Right ventricle myocardium inferior (tissue), 1 donor: ENCODE measurements at regions not wholly inside any gene's neighbourhood (a gene's known extent, or its start where the extent isn't known, plus 50 kb on each side); places are given as distances from the start of the nearest gene placed in this dataset.
"Not testable (repeated sequence)": the region's sequence is repeated elsewhere in the genome, so short reads cannot be mapped to it uniquely, and the experiment has no call there.

Experiments
- ATAC-seq: fragments of 200-7000 bp; cut with Tn5 transposase; one replicate; pipeline ENCODE4 v1.9.1; 2020; ENCODE audit warnings: mild to moderate bottlenecking, moderate library complexity
- DNase-seq: peaks from one replicate; pipeline ENCODE4 v3.0.0; 2021; ENCODE audit errors: missing footprints
- intact Hi-C: fragments of 100-400 bp; cut with DNase I; formaldehyde crosslinking; loops from one replicate; pipeline ENCODE4 v1.11.0; 2022
- donor health status: DM: no; HTN: yes; CAD: no; lungs with severe emphysema.

- DNase-seq, result no peak
- intact Hi-C loops, result no loop called here
- ATAC-seq, result no peak
Measured at GRCh38 chr1:199931666-199932377, 95.7 kb upstream of the NR5A2 start.

GRCh38 chr1:199932462-199932861 lies 95.0 kb upstream of the NR5A2 start:
- ATAC-seq (no peak), DNase-seq (no peak)
- intact Hi-C loops, result no loop called here

- DNase-seq (no peak), ATAC-seq (no peak)
- intact Hi-C loops, result no loop called here
Measured at GRCh38 chr1:199936441-199936840, 91.1 kb upstream of the NR5A2 start.

DNA sequence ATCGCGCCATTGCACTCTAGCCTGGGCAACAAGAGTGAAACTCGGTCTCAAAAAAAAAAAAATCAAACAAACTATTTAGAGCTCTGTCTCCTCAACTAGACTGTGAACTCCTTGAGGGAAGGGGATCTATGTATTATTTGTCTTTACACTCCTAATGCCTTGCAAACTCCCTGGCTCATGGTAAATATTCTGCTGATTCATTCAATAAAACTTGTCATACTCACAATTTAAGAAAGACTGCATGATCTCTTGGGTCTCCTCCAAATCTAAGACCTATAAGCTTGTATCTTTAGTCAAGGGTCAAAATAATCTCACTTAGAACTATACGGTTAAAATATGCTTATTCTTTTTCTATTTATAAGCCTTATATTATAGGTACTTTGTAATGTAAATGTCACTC lies 90.3 kb upstream of the NR5A2 start:
- intact Hi-C loops, result no loop called here
- ATAC-seq (no peak), DNase-seq (no peak)

DNA sequence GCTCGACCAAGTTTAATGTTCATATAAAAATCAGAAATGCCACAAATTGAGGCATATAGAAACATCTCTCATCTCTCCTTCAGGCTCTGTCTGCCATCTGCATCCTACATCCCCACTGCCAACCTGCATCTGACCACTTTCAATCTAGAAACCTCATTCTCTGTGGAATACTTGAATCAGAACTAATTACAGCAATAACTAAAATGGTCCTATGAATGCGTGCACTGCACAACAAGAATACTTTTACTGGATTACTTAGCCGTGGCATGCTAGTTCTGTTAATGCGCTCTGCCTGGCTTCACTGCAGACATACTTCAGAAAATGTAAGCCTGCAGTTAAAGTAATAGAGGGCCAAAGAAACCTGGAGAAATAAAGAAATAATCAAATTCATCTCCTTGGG lies 89.8 kb upstream of the NR5A2 start:
- DNase-seq (no peak), ATAC-seq (no peak)
- intact Hi-C loops, result no loop called here

GRCh38 chr1:199944986-199945385 lies 82.5 kb upstream of the NR5A2 start:
- ATAC-seq (no peak), DNase-seq (no peak)
- intact Hi-C loops, result no loop called here

DNA sequence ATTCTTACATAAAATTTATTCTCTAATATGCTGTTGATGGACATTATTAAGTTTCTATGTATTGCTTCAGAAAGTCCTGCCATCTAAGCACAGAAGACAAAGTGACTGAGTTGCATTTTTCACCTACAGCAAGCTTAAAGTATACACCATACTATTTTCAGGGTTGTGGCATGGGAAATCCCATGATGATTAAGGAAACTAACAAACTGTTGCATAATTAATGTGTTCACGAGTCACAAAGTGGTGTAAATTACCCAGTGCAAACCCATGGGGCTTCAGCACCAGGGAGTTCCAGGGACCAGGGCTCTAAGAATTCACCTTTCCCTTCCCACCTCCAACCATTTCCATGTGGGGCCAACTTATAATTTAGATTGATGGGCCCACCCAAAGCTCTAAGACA lies 81.9 kb upstream of the NR5A2 start:
- ATAC-seq (no peak), DNase-seq (no peak)
- intact Hi-C loops, result no loop called here

GRCh38 chr1:199946305-199947155 lies 81.0 kb upstream of the NR5A2 start:
- intact Hi-C loops, result no loop called here
- no peak for DNase-seq
- ATAC-seq, result no peak

- intact Hi-C loops, result no loop called here
- ATAC-seq, result no peak
- no peak for DNase-seq
Measured at GRCh38 chr1:199948587-199949280, 78.8 kb upstream of the NR5A2 start.

- ATAC-seq, intact Hi-C loops, DNase-seq: not testable (repeated sequence)
Measured at GRCh38 chr1:199951005-199951404, 76.5 kb upstream of the NR5A2 start.

DNA sequence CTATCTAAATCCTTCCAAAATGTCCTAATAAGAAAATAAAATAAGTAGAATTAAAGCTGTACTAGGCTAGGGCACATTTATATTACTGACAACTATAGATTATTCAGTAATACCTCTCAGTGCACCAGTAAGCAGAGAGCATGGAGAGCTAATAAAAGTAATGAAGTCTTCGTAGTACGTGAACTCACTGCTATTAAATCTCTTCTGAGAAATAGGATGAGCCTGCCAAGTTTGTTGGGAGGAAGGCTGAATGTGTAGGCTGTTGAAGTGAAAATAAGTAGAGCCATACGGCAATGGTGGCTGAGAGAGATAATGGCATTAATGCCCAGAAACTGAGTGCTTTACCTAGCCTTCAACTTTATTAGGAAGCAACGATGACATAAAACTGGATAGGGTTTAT lies 73.9 kb upstream of the NR5A2 start:
- no peak for DNase-seq
- ATAC-seq, result no peak
- intact Hi-C loops, result loop anchor here (2.0 kb wide), 1 partner anchor 353 kb away; no protein-coding TSS in a partner anchor

DNA sequence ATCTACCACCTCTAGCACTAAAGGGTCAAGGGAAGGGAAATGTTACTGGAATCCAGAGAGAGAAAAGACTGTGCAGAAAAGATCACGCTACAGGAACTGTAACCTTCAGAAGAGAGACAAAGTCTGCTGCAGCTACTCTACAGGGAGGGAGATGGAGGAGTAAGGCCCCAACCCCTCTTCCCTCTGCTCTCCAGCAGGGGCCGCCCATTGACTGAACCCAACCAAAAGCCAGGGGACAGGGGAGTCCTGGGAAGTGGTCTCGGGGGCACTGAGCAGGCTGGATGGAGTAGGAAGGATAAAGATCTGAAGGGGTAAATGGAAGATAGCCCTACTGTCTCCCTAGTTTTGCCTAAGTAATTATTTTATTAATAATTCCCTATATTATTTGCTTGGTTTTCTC lies 72.8 kb upstream of the NR5A2 start:
- ATAC-seq, result no peak

DNA sequence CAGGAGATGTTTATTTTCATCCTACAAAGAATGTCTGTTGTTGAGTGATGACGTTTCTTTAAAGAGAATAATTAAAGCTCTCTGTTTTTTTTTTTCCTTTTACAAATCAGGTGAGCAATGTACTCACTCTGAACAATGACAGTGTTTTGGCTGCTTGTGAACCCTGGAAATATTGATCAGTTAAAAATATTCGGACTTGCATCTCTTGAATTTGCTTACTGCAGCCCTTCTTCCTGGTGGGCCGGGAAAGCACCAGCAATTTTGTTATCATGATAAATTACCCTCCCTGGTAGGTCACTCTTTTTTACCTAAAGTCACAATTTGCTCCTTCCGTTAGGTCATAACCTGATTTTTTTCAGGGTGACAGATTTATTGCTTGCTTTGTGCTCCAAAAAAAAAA lies 72.3 kb upstream of the NR5A2 start:
- ATAC-seq (no peak), DNase-seq (no peak)
- intact Hi-C loops, result loop anchor here (2.0 kb wide), 1 partner anchor 352 kb away; no protein-coding TSS in a partner anchor

More for the DNA sequence above, 72.8 kb upstream of the NR5A2 start:
- intact Hi-C loops, result loop anchor here (2.0 kb wide), 1 partner anchor 352 kb away; no protein-coding TSS in a partner anchor
- DNase-seq, result no peak

DNA sequence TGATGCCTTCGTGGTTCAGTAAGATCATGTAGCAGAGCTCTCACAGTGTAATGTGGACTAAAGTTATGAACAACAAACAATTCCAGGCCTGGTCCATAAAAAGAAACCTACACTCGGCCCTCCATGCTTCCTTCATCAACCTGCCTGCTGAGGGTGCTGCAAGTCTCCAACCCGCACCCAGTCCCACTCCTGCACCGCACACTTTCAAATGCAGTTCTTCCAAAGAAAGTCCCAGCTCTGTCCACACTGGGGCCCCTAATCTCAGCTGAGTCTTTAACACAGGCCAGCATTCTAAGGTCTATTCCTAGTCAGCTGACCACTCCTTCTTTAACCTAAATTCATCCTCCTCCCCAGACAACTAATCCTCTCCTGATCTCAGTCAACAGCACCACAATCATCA lies 71.5 kb upstream of the NR5A2 start:
- intact Hi-C loops, result no loop called here
- ATAC-seq (no peak), DNase-seq (no peak)

DNA sequence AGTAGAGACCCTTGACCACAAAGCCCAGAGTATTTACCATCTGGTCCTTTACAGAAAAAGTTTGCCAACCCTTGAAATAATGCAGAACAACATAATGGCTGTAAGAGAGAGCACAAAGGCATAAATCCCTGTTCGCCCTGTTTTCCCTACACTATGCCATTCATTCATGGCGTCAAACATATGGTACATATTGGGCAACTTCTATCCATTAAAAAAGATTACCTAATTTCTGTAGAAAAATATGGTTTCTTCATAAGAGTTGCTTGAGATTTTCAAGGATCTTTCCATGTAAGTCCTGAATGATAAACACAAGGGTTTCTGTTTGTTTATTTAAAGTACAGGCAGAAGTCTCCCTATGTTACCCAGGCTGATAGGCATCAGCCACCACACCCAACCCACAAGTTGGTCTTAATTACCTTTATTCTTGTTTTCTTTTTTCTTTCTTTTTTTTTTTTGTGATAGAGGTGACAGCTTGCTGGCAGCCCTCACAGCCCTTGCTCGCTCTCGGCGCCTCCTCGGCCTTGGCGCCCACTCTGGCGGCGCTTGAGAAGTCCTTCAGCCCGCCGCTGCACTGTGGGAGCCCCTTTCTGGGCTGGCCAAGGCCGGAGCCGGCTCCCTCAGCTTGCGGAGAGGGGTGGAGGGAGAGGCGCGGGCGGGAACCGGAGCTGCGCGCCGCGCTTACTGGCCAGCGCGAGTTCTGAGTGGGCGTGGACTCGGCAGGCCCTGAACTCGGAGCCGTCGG lies 68.3 kb upstream of the NR5A2 start:
- ATAC-seq, result no peak
- intact Hi-C loops, result no loop called here

DNA sequence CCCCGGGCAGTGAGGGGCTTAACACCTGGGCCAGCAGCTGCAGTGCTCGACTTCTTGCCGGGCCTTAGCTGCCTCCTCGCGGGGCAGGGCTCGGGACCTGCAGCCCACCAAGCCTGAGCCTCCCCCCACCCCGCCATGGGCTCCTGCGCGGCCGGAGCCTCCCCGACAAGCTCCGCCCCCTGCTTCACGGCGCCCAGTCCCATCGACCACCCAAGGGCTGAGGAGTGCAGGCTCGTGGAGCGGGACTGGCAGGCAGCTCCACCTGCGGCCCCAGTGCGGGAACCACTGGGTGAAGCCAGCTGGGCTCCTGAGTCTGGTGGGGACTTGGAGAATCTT lies 67.8 kb upstream of the NR5A2 start:
- no peak for DNase-seq
- intact Hi-C loops, result no loop called here
- ATAC-seq, result no peak

More for the DNA sequence above, 68.3 kb upstream of the NR5A2 start:
- no peak for DNase-seq

DNA sequence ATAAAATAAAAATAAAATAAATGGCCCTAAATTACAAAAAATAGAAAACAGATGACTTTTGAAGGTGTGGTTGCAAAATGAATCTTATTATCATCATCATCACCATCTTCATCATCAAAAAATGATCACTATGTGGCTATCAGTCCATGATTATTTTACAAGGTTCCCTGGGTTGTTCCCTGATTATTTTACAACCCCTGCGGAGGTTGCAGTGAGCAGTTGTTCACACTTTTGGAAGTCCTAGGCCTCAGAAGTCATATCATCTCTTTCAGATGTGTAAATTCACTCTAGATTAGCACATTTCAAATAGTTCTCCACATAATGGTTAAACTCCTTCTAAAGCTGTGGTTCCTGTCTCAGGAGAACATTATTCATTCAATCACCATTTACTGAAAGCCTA lies 57.4 kb upstream of the NR5A2 start:
- ATAC-seq, result no peak
- DNase-seq, result no peak
- intact Hi-C loops, result no loop called here

GRCh38 chr1:199976496-199977144 lies 50.9 kb upstream of the NR5A2 start:
- no peak for DNase-seq
- intact Hi-C loops, result no loop called here
- no peak for ATAC-seq
